Adrenal gland (tissue), 5 donors: ENCODE measurements at regions not wholly inside any gene's neighbourhood (a gene's known extent, or its start where the extent isn't known, plus 50 kb on each side); places are given as distances from the start of the nearest gene placed in this dataset.

Experiments
- POLR2A ChIP-seq, 2 donors: fragments of 450-650 bp; IDR thresholded peaks; one replicate each; pipeline ENCODE4 v1.6.1; 2017; ENCODE audit warnings: antibody characterized with exemption in 2 of 2, mild to moderate bottlenecking in 2 of 2, moderate library complexity in 1 of 2
- TF ChIP-seq, protein P1 (sequence below), 6 experiments: fragments of 450-650 bp in 4 of 6; fragments of 200-600 bp in 2 of 6; sonication (generic) in 1 of 6; IDR thresholded peaks; 1 replicate in 5 of 6; 2 replicates in 1 of 6; pipeline versions ENCODE4 v1.5.1 to v1.8.0; 2016 to 2021; ENCODE audit warnings: antibody characterized with exemption in 6 of 6, mild to moderate bottlenecking in 2 of 6, moderate library complexity in 1 of 6
- donor health status: DM: no; HTN: no; CAD: no.

DNA sequence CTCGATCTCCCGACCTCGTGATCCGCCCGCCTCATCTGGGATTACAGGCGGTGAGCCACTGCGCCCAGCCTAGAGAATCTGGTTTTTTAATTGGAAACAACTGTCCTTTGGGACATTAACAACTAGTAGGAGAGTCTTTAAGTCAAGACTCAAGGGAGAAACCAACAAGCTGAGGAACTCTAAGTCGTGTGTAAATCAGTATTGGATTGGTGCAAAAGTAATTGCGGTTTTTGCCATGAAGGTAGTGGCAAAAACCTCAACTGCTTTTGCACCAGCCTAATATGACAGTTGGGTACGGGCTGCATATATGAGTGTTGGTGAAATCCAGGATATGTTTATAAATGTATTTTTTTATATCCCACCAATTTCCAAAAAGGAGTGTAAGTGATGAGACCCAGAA is 113.9 kb upstream of the PLXNA4 start:
- TF ChIP-seq, protein P1, sequence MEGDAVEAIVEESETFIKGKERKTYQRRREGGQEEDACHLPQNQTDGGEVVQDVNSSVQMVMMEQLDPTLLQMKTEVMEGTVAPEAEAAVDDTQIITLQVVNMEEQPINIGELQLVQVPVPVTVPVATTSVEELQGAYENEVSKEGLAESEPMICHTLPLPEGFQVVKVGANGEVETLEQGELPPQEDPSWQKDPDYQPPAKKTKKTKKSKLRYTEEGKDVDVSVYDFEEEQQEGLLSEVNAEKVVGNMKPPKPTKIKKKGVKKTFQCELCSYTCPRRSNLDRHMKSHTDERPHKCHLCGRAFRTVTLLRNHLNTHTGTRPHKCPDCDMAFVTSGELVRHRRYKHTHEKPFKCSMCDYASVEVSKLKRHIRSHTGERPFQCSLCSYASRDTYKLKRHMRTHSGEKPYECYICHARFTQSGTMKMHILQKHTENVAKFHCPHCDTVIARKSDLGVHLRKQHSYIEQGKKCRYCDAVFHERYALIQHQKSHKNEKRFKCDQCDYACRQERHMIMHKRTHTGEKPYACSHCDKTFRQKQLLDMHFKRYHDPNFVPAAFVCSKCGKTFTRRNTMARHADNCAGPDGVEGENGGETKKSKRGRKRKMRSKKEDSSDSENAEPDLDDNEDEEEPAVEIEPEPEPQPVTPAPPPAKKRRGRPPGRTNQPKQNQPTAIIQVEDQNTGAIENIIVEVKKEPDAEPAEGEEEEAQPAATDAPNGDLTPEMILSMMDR (IDR thresholded peaks at IDR 0.05) = no peak
- no peak for TF ChIP-seq POLR2A (IDR thresholded peaks at IDR 0.05)
